ENCODE measurements at regions not wholly inside any gene's neighbourhood (a gene's known extent, or its start where the extent isn't known, plus 50 kb on each side); places are given as distances from the start of the nearest gene placed in this dataset.
"Not testable (repeated sequence)": the region's sequence is repeated elsewhere in the genome, so short reads cannot be mapped to it uniquely, and the experiment has no call there.

- DNase-seq (ENCODE audit: low read depth) = no peak
These were observed 64.9 kb downstream of the FAM170A start for GRCh38 chr5:119694284-119694683.

- DNase-seq (ENCODE audit: low read depth) = no peak
These were observed 76.7 kb downstream of the FAM170A start for GRCh38 chr5:119706049-119706448.

- DNase-seq (ENCODE audit: low read depth) = no peak
These were observed 78.9 kb downstream of the FAM170A start for GRCh38 chr5:119708076-119708790.

- no peak for DNase-seq (ENCODE audit: low read depth)
These were observed 92.4 kb downstream of the FAM170A start for GRCh38 chr5:119721775-119722174.

GRCh38 chr5:119725291-119725690, 95.9 kb downstream of the FAM170A start:
- DNase-seq (ENCODE audit: low read depth) = not testable (repeated sequence)

- DNase-seq (ENCODE audit: low read depth) = no peak
These were observed 97.2 kb downstream of the FAM170A start for GRCh38 chr5:119726544-119726943.

GRCh38 chr5:119740225-119740624, 110.9 kb downstream of the FAM170A start:
- DNase-seq (ENCODE audit: low read depth) = no peak

GRCh38 chr5:119741691-119742090, 112.3 kb downstream of the FAM170A start:
- no peak for DNase-seq (ENCODE audit: low read depth)

- no peak for DNase-seq (ENCODE audit: low read depth)
These were observed 113.0 kb downstream of the FAM170A start for GRCh38 chr5:119742311-119742710.

GRCh38 chr5:119743927-119744326, 114.6 kb downstream of the FAM170A start:
- DNase-seq (ENCODE audit: low read depth) = peak; percentile 16

GRCh38 chr5:119745976-119746375, 116.6 kb downstream of the FAM170A start:
- no peak for DNase-seq (ENCODE audit: low read depth)

GRCh38 chr5:119746984-119747383, 117.6 kb downstream of the FAM170A start:
- no peak for DNase-seq (ENCODE audit: low read depth)

GRCh38 chr5:119750887-119751733, 121.8 kb downstream of the FAM170A start:
- DNase-seq (ENCODE audit: low read depth) = no peak

GRCh38 chr5:119751734-119752094, 122.4 kb downstream of the FAM170A start:
- DNase-seq (ENCODE audit: low read depth) = no peak

GRCh38 chr5:119752921-119753886, 123.8 kb downstream of the FAM170A start:
- no peak for DNase-seq (ENCODE audit: low read depth)

GRCh38 chr5:119754825-119755224, 125.5 kb downstream of the FAM170A start:
- not testable (repeated sequence) for DNase-seq (ENCODE audit: low read depth)

GRCh38 chr5:119757276-119757675, 127.9 kb downstream of the FAM170A start:
- no peak for DNase-seq (ENCODE audit: low read depth)

- DNase-seq (ENCODE audit: low read depth) = not testable (repeated sequence)
These were observed 140.6 kb downstream of the FAM170A start for GRCh38 chr5:119769695-119770693.

GRCh38 chr5:119780145-119780544, 150.8 kb downstream of the FAM170A start:
- DNase-seq (ENCODE audit: low read depth) = not testable (repeated sequence)

- DNase-seq (ENCODE audit: low read depth) = no peak
These were observed 155.7 kb downstream of the FAM170A start for GRCh38 chr5:119785057-119785456.

Measured in fibroblast of the conjunctiva (primary cell).